HL-60 (cell line): ENCODE measurements at regions not wholly inside any gene's neighbourhood (a gene's known extent, or its start where the extent isn't known, plus 50 kb on each side); places are given as distances from the start of the nearest gene placed in this dataset.

Source experiments
- DNase-seq, 2 experiments: peaks; one replicate each; pipeline ENCODE4 v3.0.0-alpha.2; 2010 to 2020; ENCODE audit warnings: low read depth in 1 of 2, low spot score in 1 of 2
- H3K27ac ChIP-seq: fragments of 250-450 bp; sonication (Bioruptor Pico); replicated peaks from 2 replicates; pipeline ENCODE4 v1.5.1; 2020; ENCODE audit warnings: mild to moderate bottlenecking, moderate library complexity
- H3K27me3 ChIP-seq: fragments of 250-450 bp; sonication (Bioruptor Pico); 2 replicates; pipeline ENCODE4 v1.5.1; 2021; ENCODE audit warnings: mild to moderate bottlenecking, moderate library complexity; ENCODE audit not compliant: insufficient read depth, poor library complexity, severe bottlenecking
- H3K4me3 ChIP-seq: replicated peaks from 2 replicates; pipeline ENCODE4 v1.5.1; 2011; ENCODE audit warnings: mild to moderate bottlenecking, control low read depth, low read length; ENCODE audit not compliant: insufficient read depth
- CTCF ChIP-seq: IDR thresholded peaks from one replicate; pipeline ENCODE4 v1.5.1; 2011; ENCODE audit warnings: low read length, control low read depth, inconsistent platforms; ENCODE audit not compliant: insufficient read depth
- GABPA ChIP-seq: IDR thresholded peaks from 2 replicates; pipeline ENCODE4 v1.6.1; 2012; ENCODE audit warnings: low read depth
- POLR2AphosphoS5 ChIP-seq: IDR thresholded peaks from 2 replicates; pipeline ENCODE4 v1.6.1; 2012; ENCODE audit warnings: low read depth
- SPI1 ChIP-seq: IDR thresholded peaks from 2 replicates; pipeline ENCODE4 v1.6.1; 2012; ENCODE audit warnings: low read depth, mild to moderate bottlenecking, borderline replicate concordance
- TF ChIP-seq, protein P1 (sequence below): IDR thresholded peaks from 2 replicates; pipeline ENCODE4 v1.6.1; 2012; ENCODE audit warnings: low read depth; ENCODE audit not compliant: insufficient replicate concordance

DNA sequence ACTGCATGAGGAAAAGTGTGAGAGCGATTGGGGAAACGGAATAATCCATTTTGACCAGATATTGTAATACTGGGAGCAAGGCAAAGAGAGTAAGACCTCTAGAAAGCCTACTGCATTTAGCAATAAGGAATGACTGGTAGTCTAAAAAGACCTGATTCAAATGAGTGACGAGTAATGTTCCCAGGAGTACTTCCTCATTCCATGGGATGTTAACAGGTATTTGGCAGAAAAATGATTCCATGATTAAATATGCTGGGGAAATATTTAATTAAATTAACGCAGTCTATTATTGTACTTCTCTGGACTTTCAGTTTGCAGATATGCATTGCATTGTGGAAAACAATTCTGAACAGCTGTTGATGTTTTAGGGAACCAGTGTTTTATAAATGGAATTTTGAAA lies 105.5 kb downstream of the RPE65 start:
- Histone ChIP-seq H3K4me3 (no peak overlapping the region), H3K27me3 (no peaks in the 10 kb centered on the region), H3K27ac (no peak overlapping the region)
- no peak for TF ChIP-seq CTCF
- no peak for TF ChIP-seq SPI1
- TF ChIP-seq, protein P1, sequence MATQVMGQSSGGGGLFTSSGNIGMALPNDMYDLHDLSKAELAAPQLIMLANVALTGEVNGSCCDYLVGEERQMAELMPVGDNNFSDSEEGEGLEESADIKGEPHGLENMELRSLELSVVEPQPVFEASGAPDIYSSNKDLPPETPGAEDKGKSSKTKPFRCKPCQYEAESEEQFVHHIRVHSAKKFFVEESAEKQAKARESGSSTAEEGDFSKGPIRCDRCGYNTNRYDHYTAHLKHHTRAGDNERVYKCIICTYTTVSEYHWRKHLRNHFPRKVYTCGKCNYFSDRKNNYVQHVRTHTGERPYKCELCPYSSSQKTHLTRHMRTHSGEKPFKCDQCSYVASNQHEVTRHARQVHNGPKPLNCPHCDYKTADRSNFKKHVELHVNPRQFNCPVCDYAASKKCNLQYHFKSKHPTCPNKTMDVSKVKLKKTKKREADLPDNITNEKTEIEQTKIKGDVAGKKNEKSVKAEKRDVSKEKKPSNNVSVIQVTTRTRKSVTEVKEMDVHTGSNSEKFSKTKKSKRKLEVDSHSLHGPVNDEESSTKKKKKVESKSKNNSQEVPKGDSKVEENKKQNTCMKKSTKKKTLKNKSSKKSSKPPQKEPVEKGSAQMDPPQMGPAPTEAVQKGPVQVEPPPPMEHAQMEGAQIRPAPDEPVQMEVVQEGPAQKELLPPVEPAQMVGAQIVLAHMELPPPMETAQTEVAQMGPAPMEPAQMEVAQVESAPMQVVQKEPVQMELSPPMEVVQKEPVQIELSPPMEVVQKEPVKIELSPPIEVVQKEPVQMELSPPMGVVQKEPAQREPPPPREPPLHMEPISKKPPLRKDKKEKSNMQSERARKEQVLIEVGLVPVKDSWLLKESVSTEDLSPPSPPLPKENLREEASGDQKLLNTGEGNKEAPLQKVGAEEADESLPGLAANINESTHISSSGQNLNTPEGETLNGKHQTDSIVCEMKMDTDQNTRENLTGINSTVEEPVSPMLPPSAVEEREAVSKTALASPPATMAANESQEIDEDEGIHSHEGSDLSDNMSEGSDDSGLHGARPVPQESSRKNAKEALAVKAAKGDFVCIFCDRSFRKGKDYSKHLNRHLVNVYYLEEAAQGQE, result no peak
- no peak for TF ChIP-seq POLR2AphosphoS5
- no peak for TF ChIP-seq GABPA
- no peak for DNase-seq

DNA sequence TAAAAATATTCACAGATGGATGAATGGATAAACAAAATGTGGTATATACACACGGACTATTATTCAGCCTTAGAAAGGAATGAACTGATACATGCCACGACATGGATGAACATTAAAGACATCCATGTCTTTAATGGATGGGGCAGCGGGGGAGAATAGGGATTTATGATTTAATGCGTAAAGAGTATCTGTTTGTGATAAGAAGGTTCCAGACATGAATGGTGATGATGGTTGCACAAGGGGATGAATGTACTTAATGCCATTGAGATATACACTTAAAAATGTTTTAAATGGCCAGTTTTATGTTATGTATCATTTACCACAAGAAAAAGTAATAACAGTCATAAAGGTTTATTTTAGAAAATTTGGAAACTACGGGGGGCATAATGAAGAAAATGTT lies 108.6 kb upstream of the WLS start:
- TF ChIP-seq SPI1, result no peak
- TF ChIP-seq GABPA, result no peak
- TF ChIP-seq CTCF, result no peak
- TF ChIP-seq, protein P1, result no peak
- TF ChIP-seq POLR2AphosphoS5, result no peak
- Histone ChIP-seq H3K27me3 (no peaks in the 10 kb centered on the region), H3K4me3 (no peak overlapping the region), H3K27ac (no peak overlapping the region)
- no peak for DNase-seq

- peak; percentile 73 to 77 for DNase-seq
- Histone ChIP-seq H3K4me3 (no peak overlapping the region), H3K27ac (peak overlapping the region; percentile 34), H3K27me3 (no peaks in the 10 kb centered on the region)
- no peak for TF ChIP-seq POLR2AphosphoS5
- no peak for TF ChIP-seq SPI1
- TF ChIP-seq GABPA, result no peak
- TF ChIP-seq CTCF, result no peak
- TF ChIP-seq, protein P1, result no peak
These were observed 107.2 kb upstream of the WLS start for GRCh38 chr1:68339505-68339904.
